Endothelial cell (in vitro differentiated cells): ENCODE measurements at regions not wholly inside any gene's neighbourhood (a gene's known extent, or its start where the extent isn't known, plus 50 kb on each side); places are given as distances from the start of the nearest gene placed in this dataset.
"Not testable (repeated sequence)": the region's sequence is repeated elsewhere in the genome, so short reads cannot be mapped to it uniquely, and the experiment has no call there.

Experiments used
- DNase-seq: peaks from one replicate; pipeline ENCODE4 v3.0.0; 2021; ENCODE audit warnings: low spot score
- H3K27ac Mint-ChIP-seq: one replicate; pipeline ENCODE4 v1.8.0; 2021; ENCODE audit warnings: mixed read lengths, inconsistent platforms; ENCODE audit not compliant: unreplicated experiment
- H3K27me3 Mint-ChIP-seq: one replicate; pipeline ENCODE4 v1.8.0; 2021; ENCODE audit warnings: mild to moderate bottlenecking, moderate library complexity, mixed read lengths, inconsistent platforms; ENCODE audit not compliant: unreplicated experiment
- H3K36me3 Mint-ChIP-seq: one replicate; pipeline ENCODE4 v1.8.0; 2021; ENCODE audit warnings: mild to moderate bottlenecking, low read depth, mixed read lengths, inconsistent platforms; ENCODE audit not compliant: unreplicated experiment
- H3K4me1 Mint-ChIP-seq: one replicate; pipeline ENCODE4 v1.8.0; 2021; ENCODE audit warnings: mild to moderate bottlenecking, mixed read lengths, inconsistent platforms; ENCODE audit not compliant: unreplicated experiment
- H3K4me3 Mint-ChIP-seq: one replicate; pipeline ENCODE4 v1.8.0; 2021; ENCODE audit warnings: mild to moderate bottlenecking, mixed read lengths, inconsistent platforms; ENCODE audit not compliant: unreplicated experiment
- H3K9me3 Mint-ChIP-seq: one replicate; pipeline ENCODE4 v1.8.0; 2021; ENCODE audit warnings: mixed read lengths, inconsistent platforms; ENCODE audit not compliant: unreplicated experiment
- TF ChIP-seq, protein P1 (sequence below): fragments of 200-600 bp; sonication (generic); IDR thresholded peaks from one replicate; pipeline ENCODE4 v1.5.0; 2021; ENCODE audit warnings: antibody characterized with exemption; ENCODE audit not compliant: unreplicated experiment

DNA sequence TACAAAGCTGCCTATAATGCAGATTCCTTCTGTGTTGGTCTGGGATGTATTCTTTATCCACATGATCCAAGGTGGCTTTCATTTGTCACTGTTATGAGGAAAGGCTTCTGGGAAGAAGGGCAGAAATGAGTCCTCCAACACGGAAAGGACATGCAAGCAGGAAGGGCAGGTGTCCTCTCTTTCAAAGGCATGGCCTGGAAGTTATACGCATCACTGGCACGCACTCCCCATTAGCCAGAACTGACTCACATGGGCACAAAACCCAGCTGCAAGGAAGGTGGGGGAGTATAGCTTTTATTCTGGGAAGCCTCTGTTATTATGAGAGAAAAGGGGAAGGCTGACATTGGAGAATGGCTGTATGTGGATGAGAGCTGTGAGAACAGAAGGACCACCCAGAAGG lies 141.3 kb upstream of the ZNF618 start:
- DNase-seq = no peak
- Mint-ChIP-seq H3K27me3 (peaks cover 1% of the 10 kb centered on the region), H3K4me1 (no peaks in the 10 kb centered on the region), H3K9me3 (peaks cover 7% of the 10 kb centered on the region), H3K4me3 (no peak overlapping the region), H3K36me3 (peaks cover 8% of the 10 kb centered on the region), H3K27ac (no peak overlapping the region)
- TF ChIP-seq, protein P1, sequence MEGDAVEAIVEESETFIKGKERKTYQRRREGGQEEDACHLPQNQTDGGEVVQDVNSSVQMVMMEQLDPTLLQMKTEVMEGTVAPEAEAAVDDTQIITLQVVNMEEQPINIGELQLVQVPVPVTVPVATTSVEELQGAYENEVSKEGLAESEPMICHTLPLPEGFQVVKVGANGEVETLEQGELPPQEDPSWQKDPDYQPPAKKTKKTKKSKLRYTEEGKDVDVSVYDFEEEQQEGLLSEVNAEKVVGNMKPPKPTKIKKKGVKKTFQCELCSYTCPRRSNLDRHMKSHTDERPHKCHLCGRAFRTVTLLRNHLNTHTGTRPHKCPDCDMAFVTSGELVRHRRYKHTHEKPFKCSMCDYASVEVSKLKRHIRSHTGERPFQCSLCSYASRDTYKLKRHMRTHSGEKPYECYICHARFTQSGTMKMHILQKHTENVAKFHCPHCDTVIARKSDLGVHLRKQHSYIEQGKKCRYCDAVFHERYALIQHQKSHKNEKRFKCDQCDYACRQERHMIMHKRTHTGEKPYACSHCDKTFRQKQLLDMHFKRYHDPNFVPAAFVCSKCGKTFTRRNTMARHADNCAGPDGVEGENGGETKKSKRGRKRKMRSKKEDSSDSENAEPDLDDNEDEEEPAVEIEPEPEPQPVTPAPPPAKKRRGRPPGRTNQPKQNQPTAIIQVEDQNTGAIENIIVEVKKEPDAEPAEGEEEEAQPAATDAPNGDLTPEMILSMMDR = no peak

DNA sequence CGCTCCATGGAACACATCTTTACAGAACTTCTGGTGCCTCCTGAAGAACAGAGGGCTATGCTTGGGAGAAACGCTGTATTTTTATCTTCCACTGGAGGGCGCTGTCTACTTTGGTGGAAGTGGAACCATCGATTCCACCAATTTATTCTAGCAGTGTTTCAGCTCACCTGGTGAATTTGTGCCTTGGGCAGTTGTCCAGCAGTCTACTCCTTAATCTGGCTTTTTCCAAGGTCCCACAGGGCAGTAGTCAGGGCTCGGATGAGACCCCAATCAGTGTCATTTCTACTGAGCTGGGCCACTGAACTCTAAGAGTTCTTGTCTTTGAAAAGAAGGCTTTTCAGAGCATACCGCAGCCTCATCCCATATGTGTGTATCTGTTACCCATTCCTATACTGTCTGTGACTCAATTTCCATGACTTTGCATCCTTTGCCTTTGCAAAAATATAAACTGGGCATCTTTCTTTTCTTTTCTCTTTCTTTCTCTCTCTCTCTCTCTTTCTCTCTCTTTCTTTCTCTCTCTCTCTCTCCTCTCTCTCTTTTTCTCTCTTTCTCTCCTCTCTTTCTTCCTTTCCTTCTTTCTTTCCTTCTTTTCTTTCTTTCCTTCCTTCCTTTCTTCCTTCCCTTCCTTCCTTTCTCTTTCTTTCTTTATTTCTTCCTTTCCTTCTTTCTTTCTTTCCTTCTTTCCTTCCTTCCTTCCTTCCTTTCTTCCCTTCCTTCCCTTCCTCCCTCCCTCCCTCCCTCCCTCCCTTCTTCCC lies 138.4 kb upstream of the ZNF618 start:
- DNase-seq = peak; percentile 74
- Mint-ChIP-seq H3K9me3 (peaks cover 7% of the 10 kb centered on the region), H3K4me3 (no peak overlapping the region), H3K27me3 (peaks cover 9% of the 10 kb centered on the region), H3K36me3 (peaks cover 8% of the 10 kb centered on the region), H3K4me1 (peaks cover 8% of the 10 kb centered on the region), H3K27ac (peak overlapping the region; percentile 57)
- TF ChIP-seq, protein P1 = peak; percentile 95

GRCh38 chr9:113738496-113738892 lies 137.6 kb upstream of the ZNF618 start:
- TF ChIP-seq, protein P1 = no peak
- Mint-ChIP-seq H3K9me3 (peaks cover 1% of the 10 kb centered on the region), H3K36me3 (peaks cover under 1% of the 10 kb centered on the region), H3K27ac (no peak overlapping the region), H3K4me1 (peaks cover 9% of the 10 kb centered on the region), H3K4me3 (no peak overlapping the region), H3K27me3 (peaks cover 9% of the 10 kb centered on the region)
- DNase-seq = no peak

GRCh38 chr9:113738893-113739604 lies 137.1 kb upstream of the ZNF618 start:
- peaks cover 9% of the 10 kb centered on the region for H3K27me3 Mint-ChIP-seq
- H3K4me3 Mint-ChIP-seq = peak overlapping the region; percentile 22
- peaks cover 9% of the 10 kb centered on the region for H3K4me1 Mint-ChIP-seq
- H3K9me3 Mint-ChIP-seq = no peaks in the 10 kb centered on the region
- H3K36me3 Mint-ChIP-seq = no peaks in the 10 kb centered on the region
- no peak for DNase-seq
- TF ChIP-seq, protein P1 = no peak
- no peak overlapping the region for H3K27ac Mint-ChIP-seq

DNA sequence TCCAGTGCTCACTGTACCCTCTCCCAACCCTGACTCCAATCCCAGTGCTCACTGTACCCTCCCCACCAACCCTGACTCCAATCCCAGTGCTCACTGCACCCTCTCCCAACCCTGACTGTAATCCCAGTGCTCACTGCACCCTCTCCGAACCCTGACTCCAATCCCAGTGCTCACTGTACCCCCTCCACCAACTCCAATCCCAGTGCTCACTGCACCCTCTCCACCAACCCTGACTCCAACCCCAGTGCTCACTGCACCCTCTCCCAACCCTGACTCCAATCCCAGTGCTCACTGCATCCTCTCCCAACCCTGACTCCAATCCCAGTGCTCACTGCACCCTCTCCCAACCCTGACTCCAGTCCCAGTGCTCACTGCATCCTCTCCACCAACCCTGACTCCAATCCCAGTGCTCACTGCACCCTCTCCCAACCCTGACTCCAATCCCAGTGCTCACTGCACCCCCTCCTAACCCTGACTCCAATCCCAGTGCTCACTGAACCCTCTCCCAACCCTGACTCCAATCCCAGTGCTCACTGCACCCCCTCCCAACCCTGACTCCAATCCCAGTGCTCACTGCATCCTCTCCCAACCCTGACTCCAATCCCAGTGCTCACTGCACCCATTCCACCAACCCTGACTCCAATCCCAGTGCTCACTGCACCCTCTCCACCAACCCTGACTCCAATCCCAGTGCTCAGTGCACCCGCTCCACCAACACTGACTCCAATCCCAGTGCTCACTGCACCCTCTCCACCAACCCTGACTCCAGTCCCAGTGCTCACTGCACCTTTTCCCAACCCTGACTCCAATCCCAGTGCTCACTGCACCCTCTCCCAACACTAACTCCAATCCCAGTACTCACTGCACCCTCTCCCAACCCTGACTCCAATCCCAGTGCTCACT lies 136.3 kb upstream of the ZNF618 start:
- H3K4me1 Mint-ChIP-seq, H3K4me3 Mint-ChIP-seq, H3K36me3 Mint-ChIP-seq, H3K9me3 Mint-ChIP-seq, H3K27ac Mint-ChIP-seq, H3K27me3 Mint-ChIP-seq, DNase-seq: not testable (repeated sequence)

DNA sequence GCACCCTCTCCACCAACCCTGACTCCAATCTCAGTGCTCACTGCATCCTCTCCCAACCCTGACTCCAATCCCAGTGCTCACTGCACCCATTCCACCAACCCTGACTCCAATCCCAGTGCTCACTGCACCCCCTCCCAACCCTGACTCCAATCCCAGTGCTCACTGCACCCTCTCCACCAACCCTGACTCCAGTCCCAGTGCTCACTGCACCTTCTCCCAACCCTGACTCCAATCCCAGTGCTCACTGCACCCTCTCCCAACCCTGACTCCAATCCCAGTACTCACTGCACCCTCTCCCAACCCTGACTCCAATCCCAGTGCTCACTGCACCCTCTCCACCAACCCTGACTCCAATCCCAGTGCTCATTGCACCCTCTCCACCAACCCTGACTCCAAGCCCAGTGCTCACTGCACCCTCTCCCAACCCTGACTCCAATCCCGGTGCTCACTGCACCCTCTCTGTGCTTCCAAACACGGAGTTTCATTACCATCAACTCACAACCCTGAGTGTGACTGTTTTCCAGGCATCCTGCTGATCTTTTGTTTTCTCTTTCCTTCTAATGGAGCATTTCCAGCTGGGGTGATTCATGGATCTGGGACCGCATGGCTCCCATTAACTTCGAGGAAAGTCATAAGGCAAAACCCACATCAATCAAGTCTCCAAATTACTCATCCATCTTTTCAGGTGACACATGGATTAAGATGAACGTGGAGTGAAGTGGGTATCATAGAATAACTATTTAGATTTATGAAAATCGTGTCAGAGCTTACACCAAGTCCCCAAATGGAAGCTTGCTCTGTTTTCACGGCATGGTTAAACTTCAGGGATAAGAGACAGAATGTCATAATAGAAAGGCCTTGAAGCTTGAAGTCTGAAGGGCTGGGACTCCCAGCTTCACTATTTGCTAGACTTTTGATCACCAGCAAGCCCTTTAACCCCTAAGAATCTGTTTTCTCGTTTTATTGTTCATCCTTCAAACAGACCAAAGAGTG lies 135.3 kb upstream of the ZNF618 start:
- H3K4me3 Mint-ChIP-seq, H3K4me1 Mint-ChIP-seq, H3K9me3 Mint-ChIP-seq, H3K27me3 Mint-ChIP-seq, DNase-seq, H3K27ac Mint-ChIP-seq, H3K36me3 Mint-ChIP-seq: not testable (repeated sequence)
